ENCODE measurements at regions not wholly inside any gene's neighbourhood (a gene's known extent, or its start where the extent isn't known, plus 50 kb on each side); places are given as distances from the start of the nearest gene placed in this dataset.

- no peak for TF ChIP-seq TCF12 (IDR thresholded peaks at IDR 0.05; ENCODE audit: low read depth)
- no peak for TF ChIP-seq TEAD4 (IDR thresholded peaks at IDR 0.05)
- TF ChIP-seq, protein P1, sequence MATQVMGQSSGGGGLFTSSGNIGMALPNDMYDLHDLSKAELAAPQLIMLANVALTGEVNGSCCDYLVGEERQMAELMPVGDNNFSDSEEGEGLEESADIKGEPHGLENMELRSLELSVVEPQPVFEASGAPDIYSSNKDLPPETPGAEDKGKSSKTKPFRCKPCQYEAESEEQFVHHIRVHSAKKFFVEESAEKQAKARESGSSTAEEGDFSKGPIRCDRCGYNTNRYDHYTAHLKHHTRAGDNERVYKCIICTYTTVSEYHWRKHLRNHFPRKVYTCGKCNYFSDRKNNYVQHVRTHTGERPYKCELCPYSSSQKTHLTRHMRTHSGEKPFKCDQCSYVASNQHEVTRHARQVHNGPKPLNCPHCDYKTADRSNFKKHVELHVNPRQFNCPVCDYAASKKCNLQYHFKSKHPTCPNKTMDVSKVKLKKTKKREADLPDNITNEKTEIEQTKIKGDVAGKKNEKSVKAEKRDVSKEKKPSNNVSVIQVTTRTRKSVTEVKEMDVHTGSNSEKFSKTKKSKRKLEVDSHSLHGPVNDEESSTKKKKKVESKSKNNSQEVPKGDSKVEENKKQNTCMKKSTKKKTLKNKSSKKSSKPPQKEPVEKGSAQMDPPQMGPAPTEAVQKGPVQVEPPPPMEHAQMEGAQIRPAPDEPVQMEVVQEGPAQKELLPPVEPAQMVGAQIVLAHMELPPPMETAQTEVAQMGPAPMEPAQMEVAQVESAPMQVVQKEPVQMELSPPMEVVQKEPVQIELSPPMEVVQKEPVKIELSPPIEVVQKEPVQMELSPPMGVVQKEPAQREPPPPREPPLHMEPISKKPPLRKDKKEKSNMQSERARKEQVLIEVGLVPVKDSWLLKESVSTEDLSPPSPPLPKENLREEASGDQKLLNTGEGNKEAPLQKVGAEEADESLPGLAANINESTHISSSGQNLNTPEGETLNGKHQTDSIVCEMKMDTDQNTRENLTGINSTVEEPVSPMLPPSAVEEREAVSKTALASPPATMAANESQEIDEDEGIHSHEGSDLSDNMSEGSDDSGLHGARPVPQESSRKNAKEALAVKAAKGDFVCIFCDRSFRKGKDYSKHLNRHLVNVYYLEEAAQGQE (IDR thresholded peaks at IDR 0.05; ENCODE audit: low read depth), result no peak
- no peak for TF ChIP-seq EP300 (IDR thresholded peaks at IDR 0.05; ENCODE audit: borderline replicate concordance)
- TF ChIP-seq, protein P2, sequence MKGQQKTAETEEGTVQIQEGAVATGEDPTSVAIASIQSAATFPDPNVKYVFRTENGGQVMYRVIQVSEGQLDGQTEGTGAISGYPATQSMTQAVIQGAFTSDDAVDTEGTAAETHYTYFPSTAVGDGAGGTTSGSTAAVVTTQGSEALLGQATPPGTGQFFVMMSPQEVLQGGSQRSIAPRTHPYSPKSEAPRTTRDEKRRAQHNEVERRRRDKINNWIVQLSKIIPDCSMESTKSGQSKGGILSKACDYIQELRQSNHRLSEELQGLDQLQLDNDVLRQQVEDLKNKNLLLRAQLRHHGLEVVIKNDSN (IDR thresholded peaks at IDR 0.05), result no peak
- TF ChIP-seq FOXM1 (IDR thresholded peaks at IDR 0.05; ENCODE audit: borderline replicate concordance, low read depth), result no peak
- no peak for TF ChIP-seq YY1 (IDR thresholded peaks at IDR 0.05; ENCODE audit: low read depth)
- no peak for TF ChIP-seq NFIC (IDR thresholded peaks at IDR 0.05)
- TF ChIP-seq CREB1 (IDR thresholded peaks at IDR 0.05; ENCODE audit: low read depth), result no peak
- no peak for TF ChIP-seq CEBPB (IDR thresholded peaks at IDR 0.05)
- no peak for TF ChIP-seq ZBTB7A (IDR thresholded peaks at IDR 0.05; ENCODE audit: low read depth)
- TF ChIP-seq RAD21 (IDR thresholded peaks at IDR 0.05; ENCODE audit: low read depth), result no peak
- TF ChIP-seq EGR1 (IDR thresholded peaks at IDR 0.05), result no peak
Observed at GRCh38 chr1:81392526-81393226, 408.1 kb upstream of the ADGRL2 start.

- TF ChIP-seq EGR1 (IDR thresholded peaks at IDR 0.05), result no peak
- TF ChIP-seq, protein P2 (IDR thresholded peaks at IDR 0.05), result no peak
- TF ChIP-seq, protein P3, sequence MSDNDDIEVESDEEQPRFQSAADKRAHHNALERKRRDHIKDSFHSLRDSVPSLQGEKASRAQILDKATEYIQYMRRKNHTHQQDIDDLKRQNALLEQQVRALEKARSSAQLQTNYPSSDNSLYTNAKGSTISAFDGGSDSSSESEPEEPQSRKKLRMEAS (IDR thresholded peaks at IDR 0.05), result no peak
Observed at GRCh38 chr1:81391125-81391828, 409.5 kb upstream of the ADGRL2 start.

GRCh38 chr1:81388435-81388834, 412.3 kb upstream of the ADGRL2 start:
- TF ChIP-seq ZBTB7A (IDR thresholded peaks at IDR 0.05; ENCODE audit: low read depth), result no peak
- TF ChIP-seq CEBPB (IDR thresholded peaks at IDR 0.05), result no peak

DNA sequence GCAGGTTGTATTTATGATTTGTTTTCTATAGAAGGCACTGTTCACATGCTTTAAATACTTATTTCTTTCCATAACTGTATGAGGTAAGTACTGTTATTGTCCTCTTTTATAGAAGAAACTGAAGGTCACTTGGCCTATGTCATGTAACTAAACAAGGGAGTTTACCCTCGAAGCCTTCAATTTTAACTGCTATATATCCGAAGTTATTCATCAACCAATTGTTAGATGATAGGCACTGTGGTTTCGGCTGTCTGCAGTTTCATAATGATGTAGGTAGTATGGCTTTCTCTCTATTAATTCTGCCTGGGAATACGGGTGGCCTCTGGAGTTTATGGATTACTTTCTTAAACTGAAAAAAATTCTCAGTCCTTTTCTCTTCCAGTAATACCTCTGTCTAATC, 413.3 kb upstream of the ADGRL2 start:
- TF ChIP-seq YY1 (IDR thresholded peaks at IDR 0.05; ENCODE audit: low read depth) (no peak), EGR1 (IDR thresholded peaks at IDR 0.05) (no peak), ZBTB7A (IDR thresholded peaks at IDR 0.05; ENCODE audit: low read depth) (no peak), TCF12 (IDR thresholded peaks at IDR 0.05; ENCODE audit: low read depth) (no peak), TAF1 (IDR thresholded peaks at IDR 0.05; ENCODE audit: low read depth) (no peak)
- TF ChIP-seq, protein P3 (IDR thresholded peaks at IDR 0.05), result no peak

- no peak for TF ChIP-seq ZBTB7A (IDR thresholded peaks at IDR 0.05; ENCODE audit: low read depth)
- TF ChIP-seq, protein P1 (IDR thresholded peaks at IDR 0.05; ENCODE audit: low read depth), result no peak
- TF ChIP-seq, protein P2 (IDR thresholded peaks at IDR 0.05), result no peak
- TF ChIP-seq CREB1 (IDR thresholded peaks at IDR 0.05; ENCODE audit: low read depth), result no peak
- TF ChIP-seq TAF1 (IDR thresholded peaks at IDR 0.05; ENCODE audit: low read depth), result no peak
- no peak for TF ChIP-seq EGR1 (IDR thresholded peaks at IDR 0.05)
- TF ChIP-seq TEAD4 (IDR thresholded peaks at IDR 0.05), result no peak
Observed at GRCh38 chr1:81382561-81382960, 418.2 kb upstream of the ADGRL2 start.

GRCh38 chr1:81381881-81382280, 418.9 kb upstream of the ADGRL2 start:
- TF ChIP-seq TCF12 (IDR thresholded peaks at IDR 0.05; ENCODE audit: low read depth) (no peak), TEAD4 (IDR thresholded peaks at IDR 0.05) (no peak), RAD21 (IDR thresholded peaks at IDR 0.05; ENCODE audit: low read depth) (no peak), CREB1 (IDR thresholded peaks at IDR 0.05; ENCODE audit: low read depth) (no peak)
- TF ChIP-seq, protein P2 (IDR thresholded peaks at IDR 0.05), result no peak
- TF ChIP-seq, protein P3 (IDR thresholded peaks at IDR 0.05), result no peak
